ENCODE measurements at regions not wholly inside any gene's neighbourhood (a gene's known extent, or its start where the extent isn't known, plus 50 kb on each side); places are given as distances from the start of the nearest gene placed in this dataset.

GRCh38 chr1:173377266-173377665, 99.9 kb upstream of the PRDX6 start (continued):
- TF ChIP-seq, protein P1, sequence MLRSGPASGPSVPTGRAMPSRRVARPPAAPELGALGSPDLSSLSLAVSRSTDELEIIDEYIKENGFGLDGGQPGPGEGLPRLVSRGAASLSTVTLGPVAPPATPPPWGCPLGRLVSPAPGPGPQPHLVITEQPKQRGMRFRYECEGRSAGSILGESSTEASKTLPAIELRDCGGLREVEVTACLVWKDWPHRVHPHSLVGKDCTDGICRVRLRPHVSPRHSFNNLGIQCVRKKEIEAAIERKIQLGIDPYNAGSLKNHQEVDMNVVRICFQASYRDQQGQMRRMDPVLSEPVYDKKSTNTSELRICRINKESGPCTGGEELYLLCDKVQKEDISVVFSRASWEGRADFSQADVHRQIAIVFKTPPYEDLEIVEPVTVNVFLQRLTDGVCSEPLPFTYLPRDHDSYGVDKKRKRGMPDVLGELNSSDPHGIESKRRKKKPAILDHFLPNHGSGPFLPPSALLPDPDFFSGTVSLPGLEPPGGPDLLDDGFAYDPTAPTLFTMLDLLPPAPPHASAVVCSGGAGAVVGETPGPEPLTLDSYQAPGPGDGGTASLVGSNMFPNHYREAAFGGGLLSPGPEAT (IDR thresholded peaks at IDR 0.05; ENCODE audit: low read depth): no peak
- TF ChIP-seq BMI1 (IDR thresholded peaks at IDR 0.05; ENCODE audit: borderline replicate concordance): no peak
- TF ChIP-seq, protein P2, sequence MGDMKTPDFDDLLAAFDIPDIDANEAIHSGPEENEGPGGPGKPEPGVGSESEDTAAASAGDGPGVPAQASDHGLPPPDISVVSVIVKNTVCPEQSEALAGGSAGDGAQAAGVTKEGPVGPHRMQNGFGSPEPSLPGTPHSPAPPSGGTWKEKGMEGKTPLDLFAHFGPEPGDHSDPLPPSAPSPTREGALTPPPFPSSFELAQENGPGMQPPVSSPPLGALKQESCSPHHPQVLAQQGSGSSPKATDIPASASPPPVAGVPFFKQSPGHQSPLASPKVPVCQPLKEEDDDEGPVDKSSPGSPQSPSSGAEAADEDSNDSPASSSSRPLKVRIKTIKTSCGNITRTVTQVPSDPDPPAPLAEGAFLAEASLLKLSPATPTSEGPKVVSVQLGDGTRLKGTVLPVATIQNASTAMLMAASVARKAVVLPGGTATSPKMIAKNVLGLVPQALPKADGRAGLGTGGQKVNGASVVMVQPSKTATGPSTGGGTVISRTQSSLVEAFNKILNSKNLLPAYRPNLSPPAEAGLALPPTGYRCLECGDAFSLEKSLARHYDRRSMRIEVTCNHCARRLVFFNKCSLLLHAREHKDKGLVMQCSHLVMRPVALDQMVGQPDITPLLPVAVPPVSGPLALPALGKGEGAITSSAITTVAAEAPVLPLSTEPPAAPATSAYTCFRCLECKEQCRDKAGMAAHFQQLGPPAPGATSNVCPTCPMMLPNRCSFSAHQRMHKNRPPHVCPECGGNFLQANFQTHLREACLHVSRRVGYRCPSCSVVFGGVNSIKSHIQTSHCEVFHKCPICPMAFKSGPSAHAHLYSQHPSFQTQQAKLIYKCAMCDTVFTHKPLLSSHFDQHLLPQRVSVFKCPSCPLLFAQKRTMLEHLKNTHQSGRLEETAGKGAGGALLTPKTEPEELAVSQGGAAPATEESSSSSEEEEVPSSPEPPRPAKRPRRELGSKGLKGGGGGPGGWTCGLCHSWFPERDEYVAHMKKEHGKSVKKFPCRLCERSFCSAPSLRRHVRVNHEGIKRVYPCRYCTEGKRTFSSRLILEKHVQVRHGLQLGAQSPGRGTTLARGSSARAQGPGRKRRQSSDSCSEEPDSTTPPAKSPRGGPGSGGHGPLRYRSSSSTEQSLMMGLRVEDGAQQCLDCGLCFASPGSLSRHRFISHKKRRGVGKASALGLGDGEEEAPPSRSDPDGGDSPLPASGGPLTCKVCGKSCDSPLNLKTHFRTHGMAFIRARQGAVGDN (IDR thresholded peaks at IDR 0.05): no peak
- no peak for TF ChIP-seq POLR2A (IDR thresholded peaks at IDR 0.05; ENCODE audit: low read depth, low read length)
- TF ChIP-seq BHLHE40 (IDR thresholded peaks at IDR 0.05; ENCODE audit: borderline replicate concordance in 1 of 2, low read depth in 2 of 2, low read length in 1 of 2): no peak
- TF ChIP-seq CTCF (IDR thresholded peaks at IDR 0.05 in 2 of 3, conservative IDR thresholded peaks at IDR 0.05 in 1 of 3; ENCODE audit: control insufficient read depth in 2 of 3, extremely low read depth in 1 of 3, insufficient read depth in 1 of 3, low read depth in 3 of 3, low read length in 3 of 3): no peak
- TF ChIP-seq IRF5 (IDR thresholded peaks at IDR 0.05; ENCODE audit: borderline replicate concordance): no peak
- no peak for TF ChIP-seq SMARCA5 (IDR thresholded peaks at IDR 0.05)
- TF ChIP-seq HDAC6 (IDR thresholded peaks at IDR 0.05; ENCODE audit: unreplicated experiment): no peak
- no peak for TF ChIP-seq SP1 (IDR thresholded peaks at IDR 0.05; ENCODE audit: low read depth, low read length)

Measured in GM12878 (cell line).